Suprapubic skin (tissue), 4 donors: ENCODE measurements at regions not wholly inside any gene's neighbourhood (a gene's known extent, or its start where the extent isn't known, plus 50 kb on each side); places are given as distances from the start of the nearest gene placed in this dataset.

ENCODE experiments used
- EP300 ChIP-seq: sonication (generic); formaldehyde crosslinking; IDR thresholded peaks from one replicate; pipeline ENCODE4 v1.6.1; 2017; ENCODE audit warnings: antibody characterized with exemption
- POLR2A ChIP-seq, 2 donors: fragments of 450-650 bp; IDR thresholded peaks; one replicate each; pipeline ENCODE4 v1.6.1; 2017; ENCODE audit warnings: antibody characterized with exemption in 2 of 2, mild to moderate bottlenecking in 2 of 2, moderate library complexity in 2 of 2
- POLR2AphosphoS5 ChIP-seq, 3 donors: sonication (generic); formaldehyde crosslinking; IDR thresholded peaks; one replicate each; pipeline ENCODE4 v1.6.1; 2017; ENCODE audit warnings: antibody characterized with exemption in 3 of 3
- TF ChIP-seq, protein P1 (sequence below), 2 donors: fragments of 200-600 bp in 1 of 2; fragments of 450-650 bp in 1 of 2; sonication (generic) in 1 of 2; IDR thresholded peaks; one replicate each; pipeline ENCODE4 v1.5.1; 2016 to 2019; ENCODE audit warnings: antibody characterized with exemption in 2 of 2, mild to moderate bottlenecking in 1 of 2, moderate library complexity in 1 of 2

DNA sequence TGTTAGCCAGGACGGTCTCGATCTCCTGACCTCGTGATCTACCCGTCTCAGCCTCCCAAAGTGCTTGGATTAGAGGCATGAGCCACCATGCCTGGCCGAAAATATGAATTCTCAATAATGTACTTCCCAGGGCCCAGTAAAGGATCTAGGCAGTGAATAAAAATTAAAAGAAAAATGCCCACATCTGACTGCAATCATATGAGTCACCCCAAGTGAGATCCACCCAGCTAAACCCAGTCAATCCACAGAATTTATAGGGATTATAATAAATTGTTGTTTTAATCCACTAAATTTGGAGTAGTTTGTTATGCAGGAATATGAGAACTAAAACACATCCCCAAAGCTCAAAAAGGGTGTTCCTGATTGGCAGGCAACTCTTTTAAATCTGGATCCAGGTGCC lies 93.5 kb upstream of the STK39 start:
- TF ChIP-seq EP300 (no peak), POLR2A (IDR thresholded peaks at IDR 0.05) (no peak), POLR2AphosphoS5 (IDR thresholded peaks at IDR 0.05) (no peak)
- TF ChIP-seq, protein P1, sequence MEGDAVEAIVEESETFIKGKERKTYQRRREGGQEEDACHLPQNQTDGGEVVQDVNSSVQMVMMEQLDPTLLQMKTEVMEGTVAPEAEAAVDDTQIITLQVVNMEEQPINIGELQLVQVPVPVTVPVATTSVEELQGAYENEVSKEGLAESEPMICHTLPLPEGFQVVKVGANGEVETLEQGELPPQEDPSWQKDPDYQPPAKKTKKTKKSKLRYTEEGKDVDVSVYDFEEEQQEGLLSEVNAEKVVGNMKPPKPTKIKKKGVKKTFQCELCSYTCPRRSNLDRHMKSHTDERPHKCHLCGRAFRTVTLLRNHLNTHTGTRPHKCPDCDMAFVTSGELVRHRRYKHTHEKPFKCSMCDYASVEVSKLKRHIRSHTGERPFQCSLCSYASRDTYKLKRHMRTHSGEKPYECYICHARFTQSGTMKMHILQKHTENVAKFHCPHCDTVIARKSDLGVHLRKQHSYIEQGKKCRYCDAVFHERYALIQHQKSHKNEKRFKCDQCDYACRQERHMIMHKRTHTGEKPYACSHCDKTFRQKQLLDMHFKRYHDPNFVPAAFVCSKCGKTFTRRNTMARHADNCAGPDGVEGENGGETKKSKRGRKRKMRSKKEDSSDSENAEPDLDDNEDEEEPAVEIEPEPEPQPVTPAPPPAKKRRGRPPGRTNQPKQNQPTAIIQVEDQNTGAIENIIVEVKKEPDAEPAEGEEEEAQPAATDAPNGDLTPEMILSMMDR (IDR thresholded peaks at IDR 0.05) = no peak
